GM12801 (cell line): ENCODE measurements at regions not wholly inside any gene's neighbourhood (a gene's known extent, or its start where the extent isn't known, plus 50 kb on each side); places are given as distances from the start of the nearest gene placed in this dataset.

ENCODE experiments used
- CTCF ChIP-seq: IDR thresholded peaks from one replicate; pipeline ENCODE4 v1.5.1; 2011; ENCODE audit warnings: control low read depth; ENCODE audit not compliant: insufficient read length; ENCODE audit errors: extremely low read depth

- TF ChIP-seq CTCF = no peak
These were observed 185.4 kb upstream of the E2F8 start for GRCh38 chr11:19426011-19426755.

DNA sequence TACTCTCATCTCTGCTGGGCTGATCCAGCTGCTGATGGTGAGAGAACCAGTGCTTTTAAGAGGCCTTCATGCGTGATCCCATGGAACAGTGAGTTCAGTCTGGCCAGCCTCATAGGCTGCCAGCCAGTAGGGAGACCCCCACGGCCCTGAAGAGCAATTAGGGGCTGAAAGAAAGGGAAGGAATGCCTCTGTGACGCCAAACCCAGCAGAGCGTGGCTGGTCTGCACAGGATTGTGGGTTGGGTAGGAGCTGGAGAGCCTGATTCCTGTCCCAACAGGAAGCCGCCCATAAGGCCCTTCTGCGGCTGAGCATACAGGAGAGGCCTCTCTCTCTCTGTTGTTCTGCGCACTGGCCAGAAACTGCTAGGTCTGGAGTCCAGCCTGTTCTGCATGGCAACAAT lies 181.5 kb upstream of the E2F8 start:
- no peak for TF ChIP-seq CTCF

DNA sequence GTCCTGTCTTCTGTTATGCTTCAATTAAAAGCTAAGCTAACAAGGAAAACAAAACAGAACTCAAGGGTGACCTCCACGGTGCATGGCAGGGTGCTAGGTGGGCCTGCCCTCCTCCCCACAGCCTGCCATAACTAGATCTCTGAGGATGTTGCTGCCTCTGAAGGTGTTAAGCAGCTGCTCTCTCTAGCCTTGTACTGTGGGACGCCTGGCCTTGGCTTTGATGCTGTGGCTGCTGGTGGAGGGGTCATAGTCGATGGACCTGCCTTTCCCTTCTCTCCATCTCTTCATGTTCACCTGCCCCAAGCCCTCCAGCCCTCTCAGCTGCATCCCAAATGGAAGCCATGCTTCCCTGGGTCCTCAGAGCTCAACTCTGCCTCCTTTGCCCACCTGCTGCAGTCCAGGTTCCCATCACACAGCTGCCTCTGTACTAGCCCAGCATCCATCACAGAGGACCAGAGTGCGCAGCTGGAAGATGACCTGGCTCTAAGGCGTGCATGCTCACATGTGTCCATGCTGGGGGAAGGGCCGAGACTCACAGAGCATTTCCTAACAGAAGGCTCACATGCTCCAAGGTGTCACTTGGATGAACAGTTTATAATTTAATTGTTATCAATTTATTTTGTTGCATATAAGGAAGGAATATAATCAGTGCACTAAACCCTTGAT lies 180.3 kb upstream of the E2F8 start:
- TF ChIP-seq CTCF = no peak

DNA sequence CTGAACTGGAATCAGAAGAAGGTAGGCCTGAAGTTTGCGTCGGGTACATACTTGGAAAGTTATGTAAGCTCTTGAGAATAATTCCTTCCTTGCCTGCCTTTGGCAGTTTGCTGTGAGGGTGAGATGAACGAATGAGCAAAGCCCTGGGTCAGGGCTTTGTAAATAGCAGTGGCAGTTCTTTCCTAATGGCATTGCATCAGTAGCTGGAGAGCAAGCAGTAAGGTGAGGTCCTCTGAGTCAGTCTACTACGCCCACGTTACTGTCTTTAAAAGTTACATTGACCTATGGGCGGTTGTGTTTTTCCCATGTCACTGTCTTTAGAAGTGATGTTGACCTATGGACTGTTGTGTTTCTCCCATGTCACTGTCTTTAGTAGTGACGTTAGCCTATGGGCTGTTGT lies 179.1 kb upstream of the E2F8 start:
- no peak for TF ChIP-seq CTCF

DNA sequence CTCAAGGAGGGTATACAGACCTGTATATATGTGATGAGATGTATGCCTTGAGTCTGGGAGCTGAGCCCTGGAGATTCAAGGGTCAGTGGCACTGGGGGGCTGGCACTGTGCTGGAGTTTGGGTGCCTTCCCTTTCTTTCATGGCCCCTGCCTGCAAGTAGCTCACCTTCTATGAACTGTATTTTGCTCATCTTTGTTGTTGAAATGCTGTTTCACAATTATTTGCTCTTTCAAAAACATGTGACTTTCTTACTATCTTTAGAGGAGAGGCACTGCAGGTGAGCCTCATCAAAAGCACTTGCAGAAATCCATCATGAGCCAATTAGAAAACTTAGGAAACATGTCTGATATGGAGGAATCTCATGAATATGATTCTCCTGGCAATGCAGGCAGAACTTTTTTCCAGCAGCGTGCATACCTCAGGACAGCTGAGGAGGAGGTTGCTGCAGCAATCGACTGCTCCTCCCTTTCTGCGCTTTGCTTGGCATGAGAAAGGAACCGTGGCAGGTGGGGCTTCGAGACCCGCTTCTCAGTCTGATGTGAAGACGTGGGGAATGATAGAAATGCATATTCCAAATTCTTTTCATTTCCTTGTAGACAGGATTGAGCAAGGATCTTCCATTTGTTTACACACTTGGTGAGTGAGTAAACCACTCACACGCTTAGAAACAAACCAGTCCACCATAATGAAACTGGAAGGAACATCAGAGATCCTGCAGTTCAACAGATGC lies 178.4 kb upstream of the E2F8 start:
- TF ChIP-seq CTCF = no peak

DNA sequence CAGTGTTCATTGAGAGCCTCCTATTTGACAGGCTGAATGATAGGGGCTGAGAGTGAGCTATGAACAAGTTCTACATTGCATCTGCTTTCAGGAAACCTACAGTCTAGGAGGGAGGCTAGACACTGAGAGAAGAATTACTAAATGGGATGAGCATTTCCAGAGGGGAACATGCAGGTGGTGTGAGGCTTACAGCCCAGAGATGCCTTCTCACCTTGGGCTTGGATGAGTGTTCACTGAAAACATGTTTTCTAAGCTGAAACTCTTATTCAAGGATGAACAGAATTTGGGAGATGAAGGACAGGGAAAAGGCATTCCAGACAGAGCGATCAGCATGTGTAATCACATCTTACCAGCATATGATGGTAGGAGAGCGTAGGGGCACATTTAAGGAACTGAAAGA lies 177.5 kb upstream of the E2F8 start:
- TF ChIP-seq CTCF = no peak

GRCh38 chr11:19410032-19410431 lies 169.3 kb upstream of the E2F8 start:
- TF ChIP-seq CTCF = no peak
